ENCODE measurements at regions not wholly inside any gene's neighbourhood (a gene's known extent, or its start where the extent isn't known, plus 50 kb on each side); places are given as distances from the start of the nearest gene placed in this dataset.

GRCh38 chr16:9568261-9568660, 476.8 kb downstream of the HAPSTR1 start (continued):
- TF ChIP-seq ZNF280B (CRISPR knock-in tag; IDR thresholded peaks at IDR 0.05) (no peak), MEF2A (IDR thresholded peaks at IDR 0.05; ENCODE audit: control insufficient read depth, low read depth, low read length) (no peak), BCOR (IDR thresholded peaks at IDR 0.05) (no peak), ZBTB49 (CRISPR knock-in tag; IDR thresholded peaks at IDR 0.05; ENCODE audit: borderline replicate concordance) (no peak), STAT5A (IDR thresholded peaks at IDR 0.05; ENCODE audit: borderline replicate concordance, low read length) (no peak), CCAR2 (IDR thresholded peaks at IDR 0.05; ENCODE audit: low read depth, low read length) (no peak)
- TF ChIP-seq, protein P1, sequence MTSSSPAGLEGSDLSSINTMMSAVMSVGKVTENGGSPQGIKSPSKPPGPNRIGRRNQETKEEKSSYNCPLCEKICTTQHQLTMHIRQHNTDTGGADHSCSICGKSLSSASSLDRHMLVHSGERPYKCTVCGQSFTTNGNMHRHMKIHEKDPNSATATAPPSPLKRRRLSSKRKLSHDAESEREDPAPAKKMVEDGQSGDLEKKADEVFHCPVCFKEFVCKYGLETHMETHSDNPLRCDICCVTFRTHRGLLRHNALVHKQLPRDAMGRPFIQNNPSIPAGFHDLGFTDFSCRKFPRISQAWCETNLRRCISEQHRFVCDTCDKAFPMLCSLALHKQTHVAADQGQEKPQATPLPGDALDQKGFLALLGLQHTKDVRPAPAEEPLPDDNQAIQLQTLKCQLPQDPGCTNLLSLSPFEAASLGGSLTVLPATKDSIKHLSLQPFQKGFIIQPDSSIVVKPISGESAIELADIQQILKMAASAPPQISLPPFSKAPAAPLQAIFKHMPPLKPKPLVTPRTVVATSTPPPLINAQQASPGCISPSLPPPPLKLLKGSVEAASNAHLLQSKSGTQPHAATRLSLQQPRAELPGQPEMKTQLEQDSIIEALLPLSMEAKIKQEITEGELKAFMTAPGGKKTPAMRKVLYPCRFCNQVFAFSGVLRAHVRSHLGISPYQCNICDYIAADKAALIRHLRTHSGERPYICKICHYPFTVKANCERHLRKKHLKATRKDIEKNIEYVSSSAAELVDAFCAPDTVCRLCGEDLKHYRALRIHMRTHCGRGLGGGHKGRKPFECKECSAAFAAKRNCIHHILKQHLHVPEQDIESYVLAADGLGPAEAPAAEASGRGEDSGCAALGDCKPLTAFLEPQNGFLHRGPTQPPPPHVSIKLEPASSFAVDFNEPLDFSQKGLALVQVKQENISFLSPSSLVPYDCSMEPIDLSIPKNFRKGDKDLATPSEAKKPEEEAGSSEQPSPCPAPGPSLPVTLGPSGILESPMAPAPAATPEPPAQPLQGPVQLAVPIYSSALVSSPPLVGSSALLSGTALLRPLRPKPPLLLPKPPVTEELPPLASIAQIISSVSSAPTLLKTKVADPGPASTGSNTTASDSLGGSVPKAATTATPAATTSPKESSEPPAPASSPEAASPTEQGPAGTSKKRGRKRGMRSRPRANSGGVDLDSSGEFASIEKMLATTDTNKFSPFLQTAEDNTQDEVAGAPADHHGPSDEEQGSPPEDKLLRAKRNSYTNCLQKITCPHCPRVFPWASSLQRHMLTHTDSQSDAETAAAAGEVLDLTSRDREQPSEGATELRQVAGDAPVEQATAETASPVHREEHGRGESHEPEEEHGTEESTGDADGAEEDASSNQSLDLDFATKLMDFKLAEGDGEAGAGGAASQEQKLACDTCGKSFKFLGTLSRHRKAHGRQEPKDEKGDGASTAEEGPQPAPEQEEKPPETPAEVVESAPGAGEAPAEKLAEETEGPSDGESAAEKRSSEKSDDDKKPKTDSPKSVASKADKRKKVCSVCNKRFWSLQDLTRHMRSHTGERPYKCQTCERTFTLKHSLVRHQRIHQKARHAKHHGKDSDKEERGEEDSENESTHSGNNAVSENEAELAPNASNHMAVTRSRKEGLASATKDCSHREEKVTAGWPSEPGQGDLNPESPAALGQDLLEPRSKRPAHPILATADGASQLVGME (CRISPR knock-in tag; IDR thresholded peaks at IDR 0.05): no peak
